ENCODE measurements at regions not wholly inside any gene's neighbourhood (a gene's known extent, or its start where the extent isn't known, plus 50 kb on each side); places are given as distances from the start of the nearest gene placed in this dataset.

- no peak for DNase-seq (ENCODE audit: low spot score)
Observed at GRCh38 chr3:148082506-148083280, 615.0 kb upstream of the AGTR1 start.

GRCh38 chr3:148083526-148084182, 614.0 kb upstream of the AGTR1 start:
- DNase-seq (ENCODE audit: low spot score) = no peak

GRCh38 chr3:148084931-148085330, 612.8 kb upstream of the AGTR1 start:
- no peak for DNase-seq (ENCODE audit: low spot score)

GRCh38 chr3:148087601-148088371, 609.9 kb upstream of the AGTR1 start:
- no peak for DNase-seq (ENCODE audit: low spot score)

- DNase-seq (ENCODE audit: low spot score) = no peak
Observed at GRCh38 chr3:148089171-148089570, 608.5 kb upstream of the AGTR1 start.

- DNase-seq (ENCODE audit: low spot score) = no peak
Observed at GRCh38 chr3:148090156-148090555, 607.5 kb upstream of the AGTR1 start.

GRCh38 chr3:148092624-148093347, 604.9 kb upstream of the AGTR1 start:
- no peak for DNase-seq (ENCODE audit: low spot score)

- no peak for DNase-seq (ENCODE audit: low spot score)
Observed at GRCh38 chr3:148093753-148094152, 604.0 kb upstream of the AGTR1 start.

- DNase-seq (ENCODE audit: low spot score) = no peak
Observed at GRCh38 chr3:148095962-148096361, 601.7 kb upstream of the AGTR1 start.

GRCh38 chr3:148100476-148100875, 597.2 kb upstream of the AGTR1 start:
- no peak for DNase-seq (ENCODE audit: low spot score)

- DNase-seq (ENCODE audit: low spot score) = no peak
Observed at GRCh38 chr3:148101061-148101460, 596.6 kb upstream of the AGTR1 start.

GRCh38 chr3:148102156-148102555, 595.5 kb upstream of the AGTR1 start:
- no peak for DNase-seq (ENCODE audit: low spot score)

GRCh38 chr3:148106062-148106461, 591.6 kb upstream of the AGTR1 start:
- DNase-seq (ENCODE audit: low spot score) = no peak

GRCh38 chr3:148126956-148127355, 570.7 kb upstream of the AGTR1 start:
- no peak for DNase-seq (ENCODE audit: low spot score)

GRCh38 chr3:148128136-148128535, 569.6 kb upstream of the AGTR1 start:
- DNase-seq (ENCODE audit: low spot score) = no peak

GRCh38 chr3:148131990-148132638, 565.6 kb upstream of the AGTR1 start:
- no peak for DNase-seq (ENCODE audit: low spot score)

GRCh38 chr3:148136816-148137215, 560.9 kb upstream of the AGTR1 start:
- DNase-seq (ENCODE audit: low spot score) = no peak

GRCh38 chr3:148146241-148146640, 551.5 kb upstream of the AGTR1 start:
- DNase-seq (ENCODE audit: low spot score) = no peak

GRCh38 chr3:148146947-148147826, 550.5 kb upstream of the AGTR1 start:
- DNase-seq (ENCODE audit: low spot score) = no peak

- DNase-seq (ENCODE audit: low spot score) = no peak
Observed at GRCh38 chr3:148147903-148148302, 549.8 kb upstream of the AGTR1 start.

All from mucosa of gallbladder (tissue), 1 donor.